HepG2 (cell line): ENCODE measurements at regions not wholly inside any gene's neighbourhood (a gene's known extent, or its start where the extent isn't known, plus 50 kb on each side); places are given as distances from the start of the nearest gene placed in this dataset.

Experiments
- ATAC-seq: fragments of 200-7000 bp; cut with Tn5 transposase; 3 replicates; pipeline ENCODE4 v1.9.1; 2020; ENCODE audit warnings: mild to moderate bottlenecking, moderate library complexity
- BruUV-seq: library from RNA; stranded (reverse); fragments of 400-500 nt; replicated peaks from 2 replicates; lab custom pipeline; 2021; lab: Mats Ljungman, UMichigan
- CTCF ChIA-PET: fragments of 300-600 bp; formaldehyde crosslinking; extraction: SDS; loops from one replicate; lab custom pipeline; 2021; ENCODE audit warnings: low total read pairs, inconsistent platforms, low intra/inter-chr PET ratio; lab: Yijun Ruan, JAX
- POLR2A ChIA-PET: fragments of 350-600 bp; sonication (Branson Sonifier 250); formaldehyde crosslinking; loops from one replicate; lab custom pipeline; 2020; ENCODE audit warnings: antibody characterized with exemption, inconsistent platforms; lab: Yijun Ruan, JAX
- DNase-seq: peaks from one replicate; pipeline ENCODE4 v3.0.0-alpha.2; 2015; ENCODE audit warnings: low spot score
- FAIRE-seq: peaks from 3 replicates; lab custom pipeline; 2011; peaks lifted over from hg19 to GRCh38; lab: Jason Lieb, UNC
- H2AFZ ChIP-seq: one replicate; pipeline ENCODE4 v1.6.1; 2011; ENCODE audit warnings: low read length, inconsistent platforms
- H3K27ac ChIP-seq: fragments of 300-600 bp; 3 replicates; pipeline ENCODE4 v1.8.0; 2011; ENCODE audit warnings: mixed run types, mild to moderate bottlenecking, mixed read lengths, low read length, inconsistent platforms; ENCODE audit not compliant: insufficient read depth; ENCODE audit errors: extremely low read length
- H3K27me3 ChIP-seq, 2 experiments: fragments of 200-600 bp in 1 of 2; 2 replicates in 1 of 2; 3 replicates in 1 of 2; pipeline versions ENCODE4 v1.6.0 to v1.8.0; 2011; ENCODE audit warnings: low read length in 2 of 2, mild to moderate bottlenecking in 2 of 2, moderate library complexity in 2 of 2, inconsistent platforms in 1 of 2; ENCODE audit not compliant: insufficient read depth in 2 of 2, control insufficient read depth in 1 of 2
- H3K36me3 ChIP-seq, 2 experiments: fragments of 200-600 bp in 1 of 2; replicated peaks in 1 of 2; 2 replicates in 1 of 2; 3 replicates in 1 of 2; pipeline versions ENCODE4 v1.5.1 to v1.8.0; 2011; ENCODE audit warnings: low read length in 2 of 2, inconsistent platforms in 1 of 2; ENCODE audit not compliant: insufficient read depth in 2 of 2, control insufficient read depth in 1 of 2
- H3K4me1 ChIP-seq: 2 replicates; pipeline ENCODE4 v1.5.1; 2012; ENCODE audit warnings: low read length, inconsistent platforms; ENCODE audit not compliant: insufficient read depth
- H3K4me2 ChIP-seq: 2 replicates; pipeline ENCODE4 v1.6.0; 2011; ENCODE audit warnings: low read depth, low read length, inconsistent platforms
- H3K4me3 ChIP-seq, 3 experiments: fragments of 200-600 bp in 1 of 3; sonication (generic), shearing (Covaris generic) in 1 of 3; replicated peaks in 1 of 3; 2 replicates each; pipeline ENCODE4 v1.5.1; 2011 to 2016; ENCODE audit warnings: low read length in 3 of 3, inconsistent platforms in 2 of 3, low read depth in 2 of 3, mild to moderate bottlenecking in 2 of 3, control low read depth in 1 of 3, mixed read lengths in 1 of 3; ENCODE audit not compliant: insufficient read depth in 1 of 3
- H3K79me2 ChIP-seq: one replicate; pipeline ENCODE4 v1.6.1; 2011; ENCODE audit warnings: low read length, inconsistent platforms; ENCODE audit not compliant: insufficient read depth
- H3K9ac ChIP-seq: 2 replicates; pipeline ENCODE4 v1.6.0; 2011; ENCODE audit warnings: mild to moderate bottlenecking, low read depth, low read length, inconsistent platforms; ENCODE audit not compliant: insufficient read depth
- H3K9me3 ChIP-seq: 2 replicates; pipeline ENCODE4 v1.5.1; 2012; ENCODE audit warnings: mild to moderate bottlenecking, low read length
- H4K20me1 ChIP-seq: 2 replicates; pipeline ENCODE4 v1.6.0; 2011; ENCODE audit warnings: inconsistent platforms, mild to moderate bottlenecking, low read length, moderate library complexity; ENCODE audit not compliant: insufficient read depth
- ARNT2 ChIP-seq: sonication (generic); formaldehyde crosslinking; IDR thresholded peaks from 2 replicates; pipeline ENCODE4 v1.8.0; 2022; ENCODE audit warnings: mild to moderate bottlenecking, low read depth, missing genetic modification reagents, moderate library complexity
- HHEX ChIP-seq: IDR thresholded peaks from 2 replicates; pipeline ENCODE4 v1.6.1; 2016; ENCODE audit warnings: control low read depth
- HNRNPUL1 ChIP-seq: fragments of 200-400 bp; formaldehyde crosslinking; IDR thresholded peaks from 2 replicates; pipeline ENCODE4 v1.6.1; 2017; ENCODE audit warnings: low read depth, mild to moderate bottlenecking, low read length, moderate library complexity
- KLF16 ChIP-seq, 2 experiments: sonication (generic) in 1 of 2; formaldehyde crosslinking in 1 of 2; IDR thresholded peaks; 2 replicates each; pipeline versions ENCODE4 v1.6.1 to v1.8.0; 2016 to 2023; ENCODE audit warnings: missing genetic modification reagents in 2 of 2, missing compliant biosample characterization in 1 of 2
- NAIF1 ChIP-seq: sonication (generic); formaldehyde crosslinking; IDR thresholded peaks from 2 replicates; pipeline ENCODE4 v1.5.0; 2020; ENCODE audit warnings: mild to moderate bottlenecking, missing genetic modification reagents, borderline replicate concordance
- NFAT5 ChIP-seq: sonication (generic); formaldehyde crosslinking; IDR thresholded peaks from 2 replicates; pipeline ENCODE4 v1.4.0; 2020; ENCODE audit warnings: missing genetic modification reagents
- PITX1 ChIP-seq: sonication (generic); formaldehyde crosslinking; IDR thresholded peaks from 2 replicates; pipeline ENCODE4 v1.5.1; 2020; ENCODE audit warnings: mild to moderate bottlenecking, missing genetic modification reagents
- SMAD9 ChIP-seq: sonication (generic); formaldehyde crosslinking; IDR thresholded peaks from 2 replicates; pipeline ENCODE4 v1.5.1; 2020; ENCODE audit warnings: mild to moderate bottlenecking, missing genetic modification reagents
- SMC3 ChIP-seq: IDR thresholded peaks from 2 replicates; pipeline ENCODE4 v1.6.1; 2011; ENCODE audit warnings: low read length, improper control_type of control experiment
- SRSF4 ChIP-seq: fragments of 200-400 bp; formaldehyde crosslinking; IDR thresholded peaks from one replicate; pipeline ENCODE4 v1.6.1; 2018; ENCODE audit warnings: mild to moderate bottlenecking, low read depth, low read length, moderate library complexity; ENCODE audit not compliant: poor library complexity, severe bottlenecking
- SYNCRIP ChIP-seq: fragments of 200-400 bp; formaldehyde crosslinking; IDR thresholded peaks from 2 replicates; pipeline ENCODE4 v1.6.1; 2018; ENCODE audit warnings: mild to moderate bottlenecking, low read depth, low read length; ENCODE audit not compliant: insufficient read depth
- TBL1XR1 ChIP-seq: fragments of 150-350 bp; IDR thresholded peaks from 2 replicates; pipeline ENCODE4 v1.6.1; 2014; ENCODE audit warnings: borderline replicate concordance, low read length; ENCODE audit not compliant: partially characterized antibody
- ZFP36 ChIP-seq: fragments of 150-350 bp; IDR thresholded peaks from 2 replicates; pipeline ENCODE4 v1.6.1; 2018; ENCODE audit warnings: borderline replicate concordance, low read length, low read depth; ENCODE audit not compliant: partially characterized antibody
- ZNF10 ChIP-seq: sonication (generic); formaldehyde crosslinking; IDR thresholded peaks from 2 replicates; pipeline ENCODE4 v1.4.0; 2020; ENCODE audit warnings: mild to moderate bottlenecking, low read depth, missing genetic modification reagents, borderline replicate concordance
- ZNF136 ChIP-seq: sonication (generic); formaldehyde crosslinking; IDR thresholded peaks from 2 replicates; pipeline ENCODE4 v1.8.1; 2022; ENCODE audit warnings: low read depth, mild to moderate bottlenecking, moderate library complexity, missing genetic modification reagents
- ZNF326 ChIP-seq: sonication (generic); formaldehyde crosslinking; IDR thresholded peaks from 2 replicates; pipeline ENCODE4 v1.4.0; 2020; ENCODE audit warnings: missing genetic modification reagents, borderline replicate concordance
- ZNF552 ChIP-seq: sonication (generic); formaldehyde crosslinking; IDR thresholded peaks from 2 replicates; pipeline ENCODE4 v1.9.0; 2022; ENCODE audit warnings: missing genetic modification reagents, mild to moderate bottlenecking, borderline replicate concordance
- ZNF644 ChIP-seq: IDR thresholded peaks from 2 replicates; pipeline ENCODE4 v1.6.1; 2016; ENCODE audit warnings: low read depth
- in situ Hi-C: cut with HindIII; loops from 2 replicates; pipeline ENCODE4 v1.10.0; 2017; ENCODE audit warnings: low pct_unique_long_range_greater_than_20kb; ENCODE audit not compliant: extremely low pct_ligation_motif_present
- intact Hi-C: fragments of 100-400 bp; cut with micrococcal nuclease; formaldehyde crosslinking; loops from one replicate; pipeline ENCODE4 v1.10.0; 2022; ENCODE audit not compliant: unreplicated experiment
- TF ChIP-seq, protein P1 (sequence below): IDR thresholded peaks from 2 replicates; pipeline ENCODE4 v1.6.1; 2016; ENCODE audit warnings: missing compliant biosample characterization, missing genetic modification reagents, borderline replicate concordance

DNA sequence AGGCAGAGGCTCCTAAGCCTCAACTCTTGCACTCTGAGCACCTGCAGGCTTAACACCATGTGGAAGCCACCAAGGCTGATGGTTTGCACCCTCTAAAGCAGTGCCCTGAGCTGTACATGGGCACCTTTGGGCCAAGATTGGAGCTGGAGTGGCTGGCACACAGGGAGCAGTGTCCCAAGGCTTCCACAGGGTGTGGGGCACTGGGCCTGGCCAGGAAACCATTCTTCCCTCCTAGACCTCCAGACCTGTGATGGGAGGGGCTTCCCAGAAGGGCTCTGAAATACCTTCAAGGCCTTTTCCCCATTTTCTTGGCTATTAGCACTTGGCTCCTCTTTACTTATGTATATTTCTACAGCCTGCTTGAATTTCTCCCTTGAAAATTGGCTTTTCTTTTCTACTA, 67.9 kb upstream of the PPM1J start:
- H3K9ac ChIP-seq: no peak overlapping the region
- ChIA-PET POLR2A (no interaction called here), CTCF (no interaction called here)
- no peaks in the 10 kb centered on the region for H3K79me2 ChIP-seq
- intact Hi-C loops: no loop called here
- no peaks in the 10 kb centered on the region for H3K27me3 ChIP-seq
- H3K27ac ChIP-seq: no peak overlapping the region
- H3K36me3 ChIP-seq: no peaks in the 10 kb centered on the region
- no TSS peak for BruUV-seq
- ATAC-seq: no peak
- H3K9me3 ChIP-seq: no peaks in the 10 kb centered on the region
- no peaks in the 10 kb centered on the region for H3K4me1 ChIP-seq
- DNase-seq: no peak
- no peaks in the 10 kb centered on the region for H4K20me1 ChIP-seq
- in situ Hi-C loops: no loop called here
- no peak overlapping the region for H3K4me3 ChIP-seq
- FAIRE-seq: no peak
- no peak overlapping the region for H3K4me2 ChIP-seq
- H2AFZ ChIP-seq: no peak overlapping the region
- TF ChIP-seq NFAT5 (CRISPR knock-in tag) (no peak), ZNF10 (CRISPR knock-in tag) (no peak), TBL1XR1 (no peak), ARNT2 (CRISPR knock-in tag) (no peak), SRSF4 (no peak), SMC3 (no peak), ZNF326 (CRISPR knock-in tag) (no peak), NAIF1 (CRISPR knock-in tag) (no peak), ZNF552 (CRISPR knock-in tag) (no peak), ZFP36 (no peak), ZNF644 (CRISPR knock-in tag) (no peak), KLF16 (CRISPR knock-in tag; IDR thresholded peaks at IDR 0.05) (no peak), HNRNPUL1 (no peak), SYNCRIP (no peak), PITX1 (CRISPR knock-in tag) (no peak), HHEX (CRISPR knock-in tag) (no peak), ZNF136 (CRISPR knock-in tag) (no peak), SMAD9 (CRISPR knock-in tag) (no peak)
- TF ChIP-seq, protein P1, sequence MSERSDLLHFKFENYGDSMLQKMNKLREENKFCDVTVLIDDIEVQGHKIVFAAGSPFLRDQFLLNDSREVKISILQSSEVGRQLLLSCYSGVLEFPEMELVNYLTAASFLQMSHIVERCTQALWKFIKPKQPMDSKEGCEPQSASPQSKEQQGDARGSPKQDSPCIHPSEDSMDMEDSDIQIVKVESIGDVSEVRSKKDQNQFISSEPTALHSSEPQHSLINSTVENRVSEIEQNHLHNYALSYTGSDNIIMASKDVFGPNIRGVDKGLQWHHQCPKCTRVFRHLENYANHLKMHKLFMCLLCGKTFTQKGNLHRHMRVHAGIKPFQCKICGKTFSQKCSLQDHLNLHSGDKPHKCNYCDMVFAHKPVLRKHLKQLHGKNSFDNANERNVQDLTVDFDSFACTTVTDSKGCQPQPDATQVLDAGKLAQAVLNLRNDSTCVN: no peak
